GM18909 (cell line): ENCODE measurements at regions not wholly inside any gene's neighbourhood (a gene's known extent, or its start where the extent isn't known, plus 50 kb on each side); places are given as distances from the start of the nearest gene placed in this dataset.
"Not testable (repeated sequence)": the region's sequence is repeated elsewhere in the genome, so short reads cannot be mapped to it uniquely, and the experiment has no call there.

ENCODE experiments used
- ATAC-seq: cut with Tn5 transposase; IDR thresholded peaks from one replicate; pipeline ENCODE4 v1.9.1; 2021; ENCODE audit warnings: mild to moderate bottlenecking; ENCODE audit not compliant: unreplicated experiment, poor library complexity

GRCh38 chr2:175308005-175308404 is 126.5 kb upstream of the ATP5MC3 start:
- no peak for ATAC-seq

- no peak for ATAC-seq
These were observed 123.0 kb upstream of the ATP5MC3 start for GRCh38 chr2:175304541-175304940.

- no peak for ATAC-seq
These were observed 112.3 kb upstream of the ATP5MC3 start for GRCh38 chr2:175293776-175294175.

- ATAC-seq: no peak
These were observed 111.7 kb upstream of the ATP5MC3 start for GRCh38 chr2:175293195-175293594.

GRCh38 chr2:175282886-175283285 is 101.4 kb upstream of the ATP5MC3 start:
- no peak for ATAC-seq

GRCh38 chr2:175282300-175282699 is 100.8 kb upstream of the ATP5MC3 start:
- ATAC-seq: no peak

GRCh38 chr2:175277772-175278171 is 96.3 kb upstream of the ATP5MC3 start:
- ATAC-seq: no peak

- ATAC-seq: no peak
These were observed 94.0 kb upstream of the ATP5MC3 start for GRCh38 chr2:175275539-175275938.

- no peak for ATAC-seq
These were observed 77.7 kb upstream of the ATP5MC3 start for GRCh38 chr2:175259164-175259563.

- no peak for ATAC-seq
These were observed 75.5 kb upstream of the ATP5MC3 start for GRCh38 chr2:175256806-175257585.

GRCh38 chr2:175256391-175256790 is 74.9 kb upstream of the ATP5MC3 start:
- not testable (repeated sequence) for ATAC-seq

GRCh38 chr2:175253871-175254270 is 72.4 kb upstream of the ATP5MC3 start:
- ATAC-seq: no peak

- ATAC-seq: no peak
These were observed 70.0 kb upstream of the ATP5MC3 start for GRCh38 chr2:175251425-175252041.

- ATAC-seq: no peak
These were observed 65.6 kb upstream of the ATP5MC3 start for GRCh38 chr2:175247159-175247558.

- no peak for ATAC-seq
These were observed 63.2 kb upstream of the ATP5MC3 start for GRCh38 chr2:175244697-175245096.

- ATAC-seq: no peak
These were observed 60.2 kb upstream of the ATP5MC3 start for GRCh38 chr2:175241691-175242090.

- not testable (repeated sequence) for ATAC-seq
These were observed 58.5 kb upstream of the ATP5MC3 start for GRCh38 chr2:175240033-175240432.

- ATAC-seq: no peak
These were observed 55.4 kb upstream of the ATP5MC3 start for GRCh38 chr2:175236930-175237329.

- ATAC-seq: peak; percentile 58
These were observed 53.1 kb upstream of the ATP5MC3 start for GRCh38 chr2:175234650-175235049.

GRCh38 chr2:175234153-175234552 is 52.6 kb upstream of the ATP5MC3 start:
- ATAC-seq: peak; percentile 37

GRCh38 chr2:175233135-175233719 is 51.7 kb upstream of the ATP5MC3 start:
- ATAC-seq: no peak
